ENCODE measurements at regions not wholly inside any gene's neighbourhood (a gene's known extent, or its start where the extent isn't known, plus 50 kb on each side); places are given as distances from the start of the nearest gene placed in this dataset.
"Not testable (repeated sequence)": the region's sequence is repeated elsewhere in the genome, so short reads cannot be mapped to it uniquely, and the experiment has no call there.

DNA sequence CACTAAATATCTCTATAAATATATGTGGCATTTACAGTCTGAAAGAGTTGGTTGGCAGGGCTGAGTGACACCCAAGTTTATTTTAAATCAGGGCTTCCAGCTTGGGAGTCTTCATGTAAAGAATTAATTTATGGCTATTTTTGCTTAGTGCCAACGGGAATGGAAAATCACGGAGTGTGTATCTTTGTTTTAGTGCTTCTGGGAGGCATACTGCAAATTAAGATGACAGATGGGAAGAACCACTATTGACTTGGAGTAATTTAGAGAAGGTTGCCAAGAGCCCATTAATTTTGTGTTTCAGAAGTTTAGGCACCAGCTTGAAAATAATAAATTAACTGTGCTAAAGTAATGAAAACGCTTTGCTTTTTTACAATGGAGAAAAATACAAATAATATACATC is 135.2 kb downstream of the GPR37 start:
- H3K27me3 Mint-ChIP-seq (ENCODE audit: insufficient read depth, low read depth): no peaks in the 10 kb centered on the region
- H4K20me1 ChIP-seq (ENCODE audit: low read depth): no peaks in the 10 kb centered on the region
- no peak for DNase-seq (ENCODE audit: low spot score)
- no peaks in the 10 kb centered on the region for H3K36me3 ChIP-seq
- H2AFZ ChIP-seq (replicated peaks): no peak overlapping the region
- no peak overlapping the region for H3K27ac Mint-ChIP-seq
- H3K27me3 ChIP-seq: no peaks in the 10 kb centered on the region
- H3K9me3 Mint-ChIP-seq: no peaks in the 10 kb centered on the region
- TF ChIP-seq EZH2 (IDR thresholded peaks at IDR 0.05) (no peak), EZH2phosphoT487 (IDR thresholded peaks at IDR 0.05) (no peak)
- TF ChIP-seq, protein P1, sequence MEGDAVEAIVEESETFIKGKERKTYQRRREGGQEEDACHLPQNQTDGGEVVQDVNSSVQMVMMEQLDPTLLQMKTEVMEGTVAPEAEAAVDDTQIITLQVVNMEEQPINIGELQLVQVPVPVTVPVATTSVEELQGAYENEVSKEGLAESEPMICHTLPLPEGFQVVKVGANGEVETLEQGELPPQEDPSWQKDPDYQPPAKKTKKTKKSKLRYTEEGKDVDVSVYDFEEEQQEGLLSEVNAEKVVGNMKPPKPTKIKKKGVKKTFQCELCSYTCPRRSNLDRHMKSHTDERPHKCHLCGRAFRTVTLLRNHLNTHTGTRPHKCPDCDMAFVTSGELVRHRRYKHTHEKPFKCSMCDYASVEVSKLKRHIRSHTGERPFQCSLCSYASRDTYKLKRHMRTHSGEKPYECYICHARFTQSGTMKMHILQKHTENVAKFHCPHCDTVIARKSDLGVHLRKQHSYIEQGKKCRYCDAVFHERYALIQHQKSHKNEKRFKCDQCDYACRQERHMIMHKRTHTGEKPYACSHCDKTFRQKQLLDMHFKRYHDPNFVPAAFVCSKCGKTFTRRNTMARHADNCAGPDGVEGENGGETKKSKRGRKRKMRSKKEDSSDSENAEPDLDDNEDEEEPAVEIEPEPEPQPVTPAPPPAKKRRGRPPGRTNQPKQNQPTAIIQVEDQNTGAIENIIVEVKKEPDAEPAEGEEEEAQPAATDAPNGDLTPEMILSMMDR (IDR thresholded peaks at IDR 0.05): no peak
- no peak overlapping the region for H3K27ac ChIP-seq
- H3K9ac ChIP-seq: no peak overlapping the region
- H3K79me2 ChIP-seq (ENCODE audit: low read depth): no peaks in the 10 kb centered on the region
- no peaks in the 10 kb centered on the region for H3K36me3 Mint-ChIP-seq
- no peaks in the 10 kb centered on the region for H3F3A ChIP-seq (ENCODE audit: low read depth)
- peaks cover under 1% of the 10 kb centered on the region for H3K4me1 Mint-ChIP-seq
- no peak overlapping the region for H3K4me3 ChIP-seq
- H3K4me2 ChIP-seq: no peak overlapping the region
- H3K4me1 ChIP-seq: no peaks in the 10 kb centered on the region
- H3K4me3 Mint-ChIP-seq: no peak overlapping the region
- no peaks in the 10 kb centered on the region for H3K9me3 ChIP-seq (ENCODE audit: low read depth)

DNA sequence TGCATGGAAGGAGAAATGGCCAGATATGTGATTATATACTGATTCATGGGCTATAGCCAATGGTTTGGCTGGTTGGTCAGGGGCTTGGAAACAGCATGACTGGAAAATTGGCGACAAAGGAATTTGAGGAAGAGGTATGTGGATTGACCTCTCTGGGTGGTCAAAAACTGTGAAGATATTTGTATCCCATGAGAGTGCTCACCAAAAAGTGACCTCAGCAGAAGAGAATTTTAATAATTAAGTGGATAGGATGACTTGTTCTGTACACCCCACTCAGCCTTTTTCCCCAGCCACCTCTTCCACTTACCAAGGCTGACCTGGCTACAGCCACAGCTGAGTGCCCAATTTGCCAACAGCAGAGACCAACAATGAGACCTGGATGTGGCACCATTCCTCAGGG is 146.7 kb downstream of the GPR37 start:
- H2AFZ ChIP-seq (replicated peaks): no peak overlapping the region
- Mint-ChIP-seq H3K4me3 (no peak overlapping the region), H3K9me3 (no peaks in the 10 kb centered on the region), H3K27me3 (ENCODE audit: insufficient read depth, low read depth) (no peaks in the 10 kb centered on the region), H3K4me1 (no peaks in the 10 kb centered on the region), H3K27ac (no peak overlapping the region), H3K36me3 (no peaks in the 10 kb centered on the region)
- TF ChIP-seq EZH2 (IDR thresholded peaks at IDR 0.05) (no peak), EZH2phosphoT487 (IDR thresholded peaks at IDR 0.05) (no peak)
- TF ChIP-seq, protein P1 (IDR thresholded peaks at IDR 0.05): no peak
- no peaks in the 10 kb centered on the region for H3K4me1 ChIP-seq
- no peak overlapping the region for H3K9ac ChIP-seq
- no peak overlapping the region for H3K4me3 ChIP-seq
- no peaks in the 10 kb centered on the region for H3F3A ChIP-seq (ENCODE audit: low read depth)
- H3K79me2 ChIP-seq (ENCODE audit: low read depth): no peaks in the 10 kb centered on the region
- H3K9me3 ChIP-seq (ENCODE audit: low read depth): no peaks in the 10 kb centered on the region
- H4K20me1 ChIP-seq (ENCODE audit: low read depth): no peaks in the 10 kb centered on the region
- H3K4me2 ChIP-seq: no peak overlapping the region
- no peaks in the 10 kb centered on the region for H3K27me3 ChIP-seq
- DNase-seq (ENCODE audit: low spot score): no peak
- no peaks in the 10 kb centered on the region for H3K36me3 ChIP-seq
- H3K27ac ChIP-seq: no peak overlapping the region

DNA sequence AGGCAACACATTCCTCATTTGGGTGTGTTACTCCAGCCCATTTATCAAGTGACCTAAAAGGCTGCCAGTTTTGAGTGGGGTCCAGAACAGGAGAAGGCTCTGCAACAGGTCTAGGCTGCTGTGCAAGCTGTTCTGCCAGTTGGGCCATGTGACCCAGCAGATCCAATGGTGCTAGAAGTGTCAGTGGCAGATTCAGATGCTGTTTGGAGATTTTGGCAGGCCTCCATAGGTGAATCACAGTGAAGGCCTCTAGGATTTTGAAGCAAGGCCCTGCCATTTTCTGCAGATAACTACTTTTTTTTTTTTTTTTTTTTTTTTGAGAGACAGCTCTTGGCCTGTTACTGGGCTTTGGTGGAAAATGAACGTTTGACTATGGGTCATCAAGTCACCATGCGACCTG is 147.5 kb downstream of the GPR37 start:
- not testable (repeated sequence) for H3K9me3 ChIP-seq (ENCODE audit: low read depth); H3K4me2 ChIP-seq; H3K36me3 Mint-ChIP-seq; H3K27ac ChIP-seq; H3K4me3 Mint-ChIP-seq; H3K9me3 Mint-ChIP-seq; H3F3A ChIP-seq (ENCODE audit: low read depth); H3K4me1 Mint-ChIP-seq; H3K36me3 ChIP-seq; H3K27me3 Mint-ChIP-seq (ENCODE audit: insufficient read depth, low read depth); H3K4me1 ChIP-seq; H3K79me2 ChIP-seq (ENCODE audit: low read depth); H3K4me3 ChIP-seq; H2AFZ ChIP-seq (replicated peaks); H3K9ac ChIP-seq; H3K27me3 ChIP-seq; H3K27ac Mint-ChIP-seq; DNase-seq (ENCODE audit: low spot score); H4K20me1 ChIP-seq (ENCODE audit: low read depth)

DNA sequence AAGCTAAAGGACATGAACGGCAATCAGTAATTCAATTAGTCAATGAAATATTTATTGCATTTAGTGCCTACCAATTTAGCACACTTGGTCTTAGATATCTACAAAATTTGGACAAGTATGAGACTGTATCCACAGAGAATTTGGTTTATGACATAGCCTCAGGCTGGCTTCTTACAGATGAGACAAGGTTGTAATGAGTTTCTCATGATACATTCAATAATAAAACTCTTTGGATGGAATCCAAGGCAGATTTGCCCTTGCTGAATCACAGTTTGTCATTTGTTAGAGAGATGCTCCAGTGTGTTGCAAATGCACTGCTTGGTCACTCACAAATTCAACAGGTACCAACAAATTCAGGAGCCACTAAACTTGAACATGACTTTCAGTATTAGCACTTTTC is 162.5 kb downstream of the GPR37 start:
- Mint-ChIP-seq H3K4me3 (no peak overlapping the region), H3K27ac (no peak overlapping the region), H3K27me3 (ENCODE audit: insufficient read depth, low read depth) (no peaks in the 10 kb centered on the region), H3K4me1 (no peaks in the 10 kb centered on the region), H3K36me3 (no peaks in the 10 kb centered on the region), H3K9me3 (no peaks in the 10 kb centered on the region)
- Histone ChIP-seq H3K4me1 (no peaks in the 10 kb centered on the region), H3K9ac (no peak overlapping the region), H3K4me3 (no peak overlapping the region), H3K4me2 (no peak overlapping the region), H3F3A (ENCODE audit: low read depth) (no peaks in the 10 kb centered on the region), H3K27ac (no peak overlapping the region), H3K9me3 (ENCODE audit: low read depth) (no peaks in the 10 kb centered on the region), H4K20me1 (ENCODE audit: low read depth) (no peaks in the 10 kb centered on the region), H3K79me2 (ENCODE audit: low read depth) (no peaks in the 10 kb centered on the region), H2AFZ (replicated peaks) (no peak overlapping the region), H3K27me3 (no peaks in the 10 kb centered on the region), H3K36me3 (no peaks in the 10 kb centered on the region)
- TF ChIP-seq EZH2 (IDR thresholded peaks at IDR 0.05) (no peak), EZH2phosphoT487 (IDR thresholded peaks at IDR 0.05) (no peak)
- TF ChIP-seq, protein P1 (IDR thresholded peaks at IDR 0.05): no peak
- DNase-seq (ENCODE audit: low spot score): no peak
